ENCODE measurements at regions not wholly inside any gene's neighbourhood (a gene's known extent, or its start where the extent isn't known, plus 50 kb on each side); places are given as distances from the start of the nearest gene placed in this dataset.
"Not testable (repeated sequence)": the region's sequence is repeated elsewhere in the genome, so short reads cannot be mapped to it uniquely, and the experiment has no call there.

GRCh38 chr19:37303591-37304171 lies 67.2 kb upstream of the ZNF527 start:
- Histone ChIP-seq H3K4me3 (peak overlapping the region; percentile 78), H3K27me3 (ENCODE audit: low read depth) (no peaks in the 10 kb centered on the region), H3K9me3 (replicated peaks) (peaks cover 20% of the 10 kb centered on the region), H3K4me1 (no peaks in the 10 kb centered on the region), H3K36me3 (no peaks in the 10 kb centered on the region), H3K27ac (replicated peaks) (peak overlapping the region; percentile 70)
- TF ChIP-seq, protein P1, sequence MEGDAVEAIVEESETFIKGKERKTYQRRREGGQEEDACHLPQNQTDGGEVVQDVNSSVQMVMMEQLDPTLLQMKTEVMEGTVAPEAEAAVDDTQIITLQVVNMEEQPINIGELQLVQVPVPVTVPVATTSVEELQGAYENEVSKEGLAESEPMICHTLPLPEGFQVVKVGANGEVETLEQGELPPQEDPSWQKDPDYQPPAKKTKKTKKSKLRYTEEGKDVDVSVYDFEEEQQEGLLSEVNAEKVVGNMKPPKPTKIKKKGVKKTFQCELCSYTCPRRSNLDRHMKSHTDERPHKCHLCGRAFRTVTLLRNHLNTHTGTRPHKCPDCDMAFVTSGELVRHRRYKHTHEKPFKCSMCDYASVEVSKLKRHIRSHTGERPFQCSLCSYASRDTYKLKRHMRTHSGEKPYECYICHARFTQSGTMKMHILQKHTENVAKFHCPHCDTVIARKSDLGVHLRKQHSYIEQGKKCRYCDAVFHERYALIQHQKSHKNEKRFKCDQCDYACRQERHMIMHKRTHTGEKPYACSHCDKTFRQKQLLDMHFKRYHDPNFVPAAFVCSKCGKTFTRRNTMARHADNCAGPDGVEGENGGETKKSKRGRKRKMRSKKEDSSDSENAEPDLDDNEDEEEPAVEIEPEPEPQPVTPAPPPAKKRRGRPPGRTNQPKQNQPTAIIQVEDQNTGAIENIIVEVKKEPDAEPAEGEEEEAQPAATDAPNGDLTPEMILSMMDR (IDR thresholded peaks at IDR 0.05; ENCODE audit: borderline replicate concordance) = no peak
- intact Hi-C loops (cut with micrococcal nuclease) = no loop called here
- no peak for DNase-seq

- TF ChIP-seq, protein P1 (IDR thresholded peaks at IDR 0.05; ENCODE audit: borderline replicate concordance) = no peak
- H3K4me1 ChIP-seq = no peaks in the 10 kb centered on the region
- peaks cover 20% of the 10 kb centered on the region for H3K9me3 ChIP-seq (replicated peaks)
- intact Hi-C loops (cut with micrococcal nuclease) = no loop called here
- no peaks in the 10 kb centered on the region for H3K36me3 ChIP-seq
- H3K4me3 ChIP-seq = peak overlapping the region; percentile 78
- no peaks in the 10 kb centered on the region for H3K27me3 ChIP-seq (ENCODE audit: low read depth)
- H3K27ac ChIP-seq (replicated peaks) = peak overlapping the region; percentile 70
- DNase-seq = peak; percentile 68
These were observed 66.6 kb upstream of the ZNF527 start for GRCh38 chr19:37304190-37304883.

DNA sequence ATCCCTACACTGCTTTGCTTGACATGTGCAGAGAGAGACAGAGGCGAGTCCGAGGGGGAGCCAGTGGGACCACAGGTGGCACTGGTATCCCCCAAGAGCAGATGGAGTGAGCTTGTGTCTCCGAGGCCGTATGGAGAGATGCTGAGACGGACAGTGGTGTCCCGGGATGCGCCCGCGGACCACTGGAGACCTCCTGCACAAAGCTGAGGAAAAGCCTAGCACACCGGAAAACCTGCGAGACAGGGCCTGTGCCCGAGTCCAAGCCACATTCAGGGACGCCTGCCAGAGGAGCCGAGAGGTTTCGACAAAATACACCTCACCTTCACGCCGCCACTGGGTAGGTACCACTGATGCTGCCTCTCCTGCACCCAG lies 66.0 kb upstream of the ZNF527 start:
- Histone ChIP-seq H3K36me3 (no peaks in the 10 kb centered on the region), H3K9me3 (replicated peaks) (peaks cover 20% of the 10 kb centered on the region), H3K27ac (replicated peaks) (no peak overlapping the region), H3K4me1 (no peaks in the 10 kb centered on the region), H3K27me3 (ENCODE audit: low read depth) (no peaks in the 10 kb centered on the region), H3K4me3 (peak overlapping the region; percentile 78)
- DNase-seq = no peak
- TF ChIP-seq, protein P1 (IDR thresholded peaks at IDR 0.05; ENCODE audit: borderline replicate concordance) = no peak
- intact Hi-C loops (cut with micrococcal nuclease) = no loop called here

DNA sequence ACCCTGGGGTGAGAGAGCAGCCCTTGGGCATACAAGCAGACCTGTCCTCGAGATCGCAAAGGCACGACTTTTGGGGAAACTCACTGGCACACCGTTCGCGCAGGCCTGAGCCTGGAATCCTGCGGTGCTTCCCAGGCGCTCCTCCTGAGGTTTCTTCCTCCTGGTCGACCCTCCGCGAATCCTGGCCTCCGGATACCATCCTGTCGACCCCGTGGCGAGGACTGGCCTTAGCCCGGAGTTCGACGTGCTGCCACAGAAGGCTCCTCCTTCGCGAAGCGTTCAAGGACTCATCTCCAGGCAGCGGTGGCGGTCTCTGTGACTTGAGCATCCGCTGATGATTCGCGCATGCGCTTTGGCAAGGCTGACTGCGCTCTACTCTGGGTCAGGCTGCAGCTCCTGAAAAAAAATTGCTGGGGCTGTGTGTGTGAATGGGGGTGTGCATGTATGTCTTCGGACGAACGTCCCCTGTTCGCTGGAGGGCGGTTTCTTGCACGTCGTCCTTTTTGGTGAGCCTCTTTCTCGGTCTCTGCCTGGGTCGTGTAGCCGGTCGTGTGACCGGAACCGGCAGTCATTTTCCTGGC lies 64.4 kb upstream of the ZNF527 start:
- Histone ChIP-seq H3K9me3 (replicated peaks) (peaks cover 20% of the 10 kb centered on the region), H3K4me3 (no peak overlapping the region), H3K36me3 (no peaks in the 10 kb centered on the region), H3K27me3 (ENCODE audit: low read depth) (no peaks in the 10 kb centered on the region), H3K4me1 (no peaks in the 10 kb centered on the region), H3K27ac (replicated peaks) (no peak overlapping the region)
- no peak for DNase-seq
- intact Hi-C loops (cut with micrococcal nuclease) = no loop called here
- TF ChIP-seq, protein P1 (IDR thresholded peaks at IDR 0.05; ENCODE audit: borderline replicate concordance) = no peak

- Histone ChIP-seq H3K9me3 (replicated peaks) (peaks cover 15% of the 10 kb centered on the region), H3K4me1 (peaks cover 14% of the 10 kb centered on the region), H3K27ac (replicated peaks) (no peak overlapping the region), H3K36me3 (no peaks in the 10 kb centered on the region), H3K4me3 (no peak overlapping the region), H3K27me3 (ENCODE audit: low read depth) (no peaks in the 10 kb centered on the region)
- intact Hi-C loops (cut with micrococcal nuclease) = loop anchor here (10.0 kb wide), 1 partner anchor 155 kb away; the partner anchor contains the start of genes ZNF569 and ZNF570
- TF ChIP-seq, protein P1 (IDR thresholded peaks at IDR 0.05; ENCODE audit: borderline replicate concordance) = no peak
- no peak for DNase-seq
These were observed 60.9 kb upstream of the ZNF527 start for GRCh38 chr19:37309834-37310575.

DNA sequence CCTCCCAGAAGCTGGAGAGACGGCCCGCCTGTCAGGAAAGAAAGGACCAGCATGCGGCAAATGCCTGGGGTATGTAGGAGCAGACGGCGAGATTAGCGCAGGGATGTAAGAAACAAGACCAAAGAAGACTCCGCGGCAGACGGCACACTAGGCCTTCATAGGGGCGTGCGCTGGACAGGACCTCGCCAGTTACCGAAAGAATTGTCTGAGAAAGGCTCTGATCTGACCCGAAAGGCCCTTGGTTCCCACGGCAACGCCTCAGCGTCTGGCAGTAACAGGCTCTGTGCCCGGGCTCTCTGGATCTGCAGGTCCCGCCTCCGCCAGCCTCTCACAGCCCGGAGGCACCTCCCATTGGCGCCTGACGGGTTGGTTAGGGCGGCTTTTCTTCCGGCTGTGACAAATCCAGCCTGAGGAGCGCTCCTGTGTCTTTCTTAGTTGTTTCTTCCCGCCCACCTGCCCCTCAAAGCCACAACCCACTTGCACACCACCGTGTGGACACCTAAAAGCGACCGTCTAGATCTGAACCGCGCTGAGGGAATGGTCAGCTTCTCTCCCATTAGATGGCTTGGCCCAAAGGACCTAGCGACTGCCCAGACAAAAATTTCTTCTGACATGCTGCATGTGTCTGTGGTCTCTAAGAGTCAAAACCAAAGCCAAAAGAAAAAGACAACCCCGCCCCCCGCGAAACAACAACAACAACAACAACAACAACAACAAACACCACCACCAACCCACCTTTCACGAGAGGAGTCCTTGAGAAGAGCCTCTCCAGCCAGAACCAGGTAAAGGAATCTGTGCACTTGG lies 58.2 kb upstream of the ZNF527 start:
- peak; percentile 53 for DNase-seq
- Histone ChIP-seq H3K27ac (replicated peaks) (peak overlapping the region; percentile 69), H3K4me1 (peaks cover 24% of the 10 kb centered on the region), H3K9me3 (replicated peaks) (peaks cover 10% of the 10 kb centered on the region), H3K4me3 (peak overlapping the region; percentile 63)
- not testable (repeated sequence) for H3K36me3 ChIP-seq; H3K27me3 ChIP-seq (ENCODE audit: low read depth)
- intact Hi-C loops (cut with micrococcal nuclease) = loop anchor here (10.0 kb wide), 1 partner anchor 152 kb away; the partner anchor contains the start of genes ZNF569 and ZNF570

Measured in left ventricle myocardium inferior (tissue), 1 donor.